M059J (cell line): ENCODE measurements at regions not wholly inside any gene's neighbourhood (a gene's known extent, or its start where the extent isn't known, plus 50 kb on each side); places are given as distances from the start of the nearest gene placed in this dataset.
"Not testable (repeated sequence)": the region's sequence is repeated elsewhere in the genome, so short reads cannot be mapped to it uniquely, and the experiment has no call there.

Experiments
- DNase-seq: peaks from one replicate; pipeline ENCODE4 v3.0.0-alpha.2; 2012; ENCODE audit warnings: low read depth

DNA sequence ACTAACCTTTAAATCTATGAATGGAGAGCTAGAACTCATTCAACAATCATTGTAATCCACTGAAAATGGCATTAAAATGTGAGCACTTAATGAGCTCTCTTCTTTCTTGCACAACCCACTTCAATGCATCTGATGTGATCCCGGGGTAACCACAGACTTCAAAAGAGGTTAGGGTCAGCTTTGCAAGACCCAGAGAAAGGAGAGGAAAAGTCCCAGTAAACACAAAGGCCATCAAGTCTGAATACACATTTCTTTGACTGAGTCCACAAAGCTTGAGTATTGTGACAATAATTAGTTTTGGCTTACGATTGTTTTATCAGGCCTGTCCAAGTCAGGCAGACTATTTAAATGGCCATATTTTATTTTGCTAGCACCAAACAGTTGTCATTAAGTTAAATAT, 148.8 kb upstream of the ZNF608 start:
- no peak for DNase-seq

DNA sequence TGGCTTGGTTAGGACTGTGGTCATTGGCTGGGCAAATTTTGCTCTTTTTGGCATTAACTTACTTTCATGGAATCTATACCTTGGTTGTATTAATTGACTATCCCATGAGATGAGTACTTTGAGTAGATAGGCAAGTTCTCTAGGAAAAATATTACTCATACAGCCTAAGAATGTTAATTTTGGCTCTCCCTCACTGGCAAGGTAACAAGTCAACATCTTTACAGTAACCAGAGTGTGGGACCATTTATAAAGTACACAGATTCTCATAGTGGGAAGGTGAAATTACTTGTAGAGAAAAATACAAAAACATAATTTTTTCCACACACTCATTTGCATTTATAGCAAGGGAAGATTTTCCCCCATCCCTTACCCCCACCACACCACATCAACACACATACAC, 154.6 kb upstream of the ZNF608 start:
- no peak for DNase-seq

DNA sequence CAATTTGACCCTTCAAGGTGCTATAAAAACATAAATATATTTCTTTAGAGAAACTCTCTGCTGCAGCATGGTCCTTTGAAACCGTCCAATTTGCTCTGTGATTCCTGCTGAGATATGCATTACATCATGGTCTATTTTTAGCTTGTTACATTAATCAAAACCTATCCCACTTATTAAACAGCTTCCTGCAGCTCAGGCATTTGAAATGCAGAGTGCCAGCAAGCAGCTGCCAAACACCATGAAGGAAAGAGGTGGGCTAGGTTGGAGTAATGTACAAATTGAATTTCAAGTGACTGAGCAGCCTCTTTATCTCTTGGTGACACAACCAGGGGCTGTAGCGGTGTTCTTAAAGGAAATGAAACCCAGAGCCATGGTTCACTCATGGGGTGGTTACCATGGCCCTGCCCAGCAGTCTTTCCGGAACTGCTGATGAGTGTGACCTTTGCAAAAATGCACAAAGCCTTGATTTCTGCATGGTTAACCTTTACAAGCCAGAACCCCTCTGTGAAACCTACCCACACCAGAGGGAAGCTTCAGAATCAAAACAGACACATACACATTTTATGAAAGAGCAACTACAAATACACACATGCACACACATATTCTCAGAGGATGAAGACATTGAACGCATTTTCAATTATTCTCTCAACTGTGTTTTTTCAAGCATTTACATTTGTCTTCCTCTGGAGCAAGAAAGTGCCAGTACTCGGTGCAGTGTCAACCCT, 155.8 kb upstream of the ZNF608 start:
- peak; percentile 73 for DNase-seq

DNA sequence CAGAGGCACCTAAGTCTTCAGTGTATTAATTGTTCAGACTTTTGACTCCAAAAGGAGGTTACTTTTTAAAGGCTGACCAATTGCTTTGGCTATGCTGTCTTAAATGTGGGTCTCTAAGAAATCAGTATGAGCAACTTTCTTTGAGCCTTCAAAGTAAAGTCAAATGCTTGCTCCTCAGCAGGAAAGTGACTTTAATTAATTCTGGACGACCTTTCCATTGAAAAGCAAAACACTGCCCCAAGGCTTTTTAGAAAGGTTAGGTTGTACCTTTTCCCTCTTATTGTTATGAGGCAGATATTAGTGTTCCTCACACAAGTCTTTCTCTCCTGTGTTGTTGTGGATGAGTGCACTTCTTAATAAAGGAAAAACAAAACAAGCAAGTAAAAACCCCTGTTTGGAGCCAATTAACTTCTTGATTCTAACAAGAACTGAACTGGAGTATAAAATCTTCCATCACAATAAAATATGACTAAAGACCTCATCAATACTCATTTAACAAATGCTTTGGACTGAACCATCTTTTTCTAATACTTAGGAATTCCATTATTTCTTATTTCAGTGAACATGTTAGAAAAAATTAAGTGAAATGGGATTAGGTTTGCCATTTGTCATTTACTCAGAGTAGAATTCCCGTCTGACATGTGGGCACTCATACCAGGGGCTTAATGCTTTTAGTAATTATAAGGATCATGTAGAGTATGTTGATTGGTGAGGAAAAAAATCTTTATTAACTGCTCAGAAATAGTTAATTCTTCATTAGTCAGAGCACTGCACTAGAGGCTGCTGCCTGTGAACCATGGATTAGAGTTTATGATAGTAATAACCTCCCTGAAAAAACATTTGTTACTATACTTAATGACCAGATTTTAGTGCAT, 159.1 kb upstream of the ZNF608 start:
- no peak for DNase-seq

DNA sequence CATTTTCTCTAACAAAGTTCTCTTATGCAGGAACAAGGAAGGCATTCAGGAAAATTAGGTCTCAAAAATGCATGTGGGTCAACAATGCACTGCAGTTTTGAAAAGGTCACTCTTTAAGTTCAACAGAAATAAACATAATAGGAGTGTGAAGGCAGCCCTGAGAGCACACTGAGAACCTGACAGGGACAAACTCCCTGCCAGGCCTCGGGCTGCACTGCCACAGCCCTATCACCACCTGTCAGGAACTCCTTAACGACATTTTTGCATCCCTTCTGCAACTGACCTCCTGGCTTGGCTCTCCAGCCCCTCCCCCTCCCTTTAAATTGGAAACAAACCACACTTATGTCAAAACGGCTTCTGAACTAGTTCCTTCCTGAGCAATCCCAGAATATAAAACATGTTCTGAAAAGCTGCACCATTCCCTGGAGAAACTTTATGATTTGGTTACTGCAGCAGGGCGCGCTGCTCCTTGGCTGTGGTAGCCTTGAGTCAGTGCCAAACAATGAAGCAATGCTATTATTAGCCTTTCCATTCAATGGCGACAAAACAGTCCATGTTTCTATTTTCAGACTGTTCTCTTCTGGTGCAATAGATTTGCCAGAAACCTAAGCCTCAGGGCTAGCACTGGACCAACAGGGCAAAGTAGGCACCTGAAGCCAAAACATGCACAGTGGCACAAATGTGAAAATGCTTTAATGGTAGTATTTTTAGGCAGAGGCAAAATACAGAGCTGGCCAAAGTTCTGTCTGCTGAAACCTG, 160.1 kb upstream of the ZNF608 start:
- peak; percentile 83 for DNase-seq

DNA sequence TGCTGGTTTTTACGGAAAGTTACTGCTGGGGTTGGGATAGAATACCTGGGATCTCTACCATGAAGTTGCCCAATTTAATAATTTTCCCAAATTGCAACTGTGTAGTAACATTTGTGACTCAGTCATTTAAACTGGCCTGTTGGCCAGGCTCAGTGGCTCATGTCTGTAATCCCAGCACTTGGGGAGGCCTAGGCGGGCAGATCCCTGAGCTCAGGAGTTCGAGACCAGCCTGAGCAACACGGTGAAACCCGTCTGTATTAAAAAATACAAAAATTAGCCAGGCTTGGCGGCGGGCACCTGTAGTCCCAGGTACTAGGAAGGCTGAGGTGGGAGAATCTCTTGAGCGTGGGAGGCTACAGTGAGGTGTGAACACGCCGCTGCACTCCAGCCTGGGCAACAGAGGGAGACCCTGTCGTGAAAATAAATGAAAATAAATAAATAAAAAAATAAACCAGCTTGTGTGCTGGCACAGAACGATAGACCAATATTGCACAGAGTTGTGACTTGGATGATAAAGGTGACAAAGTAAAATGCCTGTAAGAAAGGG, 160.7 kb upstream of the ZNF608 start:
- DNase-seq = no peak

DNA sequence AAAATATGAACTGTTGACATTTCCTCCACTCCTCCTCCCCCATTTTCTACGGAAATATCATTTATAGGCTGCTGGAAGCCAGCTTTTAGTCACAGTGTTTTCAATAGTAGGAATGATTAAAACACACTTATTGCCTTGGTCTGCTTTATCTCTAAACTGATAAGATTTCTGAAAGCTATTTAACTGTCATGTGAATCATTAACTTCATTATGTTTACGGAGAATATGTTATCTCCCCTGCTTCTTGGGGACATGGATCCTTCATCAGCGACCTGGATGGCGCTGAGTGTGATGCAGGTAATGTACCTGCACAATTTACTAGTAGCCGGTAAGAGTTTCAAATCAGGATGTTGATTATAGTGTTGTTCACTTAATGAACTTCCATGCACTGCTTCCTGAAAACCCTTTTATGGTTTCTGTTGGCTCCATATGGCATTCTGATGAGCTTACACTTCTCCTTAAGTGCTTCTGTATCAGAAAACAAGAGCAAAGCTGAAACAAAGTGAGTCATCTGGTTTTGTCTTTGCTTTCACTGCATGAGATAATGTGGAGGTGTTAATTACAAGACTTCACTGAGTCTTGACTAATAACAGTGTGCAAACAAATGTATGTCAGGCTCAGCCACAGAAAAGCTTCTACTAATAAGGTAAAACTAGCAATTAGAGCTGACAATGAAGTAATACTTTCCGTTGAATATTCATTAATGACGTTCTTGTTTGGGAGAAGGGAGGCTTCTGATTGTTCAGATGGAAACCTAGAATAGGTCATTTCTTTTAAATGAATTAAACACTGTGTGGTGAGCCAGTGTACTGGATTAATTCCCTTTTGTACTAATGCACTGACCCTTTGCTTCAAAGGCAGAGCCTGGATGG, 162.4 kb upstream of the ZNF608 start:
- peak; percentile 16 for DNase-seq

DNA sequence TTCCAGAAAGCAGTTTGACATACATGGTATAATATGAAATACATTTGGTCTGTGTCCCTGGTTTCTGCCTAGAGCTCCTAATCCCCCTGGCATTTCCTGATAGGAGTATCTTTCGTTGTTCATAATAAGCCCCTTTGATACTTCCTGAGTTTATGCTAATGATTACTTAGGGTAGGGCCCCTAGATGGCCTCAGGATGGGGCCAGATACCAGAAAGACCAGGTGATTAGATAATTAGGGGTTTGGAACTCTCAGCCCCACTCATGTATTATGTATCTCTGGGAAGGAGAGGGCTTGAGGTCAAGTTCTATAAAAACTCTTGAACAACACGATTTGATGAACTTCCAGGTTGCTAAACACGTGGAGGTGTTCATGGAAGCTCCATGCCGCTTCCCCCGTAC, 163.3 kb upstream of the ZNF608 start:
- no peak for DNase-seq

DNA sequence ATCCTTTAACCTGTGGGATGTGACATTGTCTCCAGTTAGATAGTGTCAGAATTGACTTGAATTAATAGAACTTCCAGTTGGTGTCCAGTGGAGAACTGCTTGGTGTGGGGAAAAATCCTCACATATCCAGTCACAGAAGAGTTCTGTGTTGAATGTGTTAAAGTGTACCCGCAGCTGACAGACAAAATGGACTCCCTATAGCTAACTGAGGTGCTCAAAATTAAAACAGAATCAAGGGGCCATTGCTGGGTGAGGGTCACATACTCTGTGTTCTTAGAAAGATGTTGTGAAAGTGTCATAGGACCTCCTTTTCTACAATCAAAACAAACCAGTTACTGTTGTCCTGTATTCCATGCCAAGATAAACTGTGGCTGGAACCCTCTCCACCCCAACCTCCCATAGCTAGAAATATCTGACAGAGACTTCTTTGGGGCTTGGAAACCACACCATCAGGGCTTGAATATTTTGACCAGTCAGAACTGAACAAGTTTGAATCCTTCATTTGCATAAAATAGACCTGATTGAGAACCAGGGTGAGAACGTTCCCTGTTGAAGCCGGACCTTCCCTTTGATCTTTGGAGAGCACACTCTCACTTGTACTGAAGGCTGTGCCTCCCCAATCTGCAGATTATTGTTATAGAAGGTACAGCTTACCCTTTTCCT, 164.0 kb upstream of the ZNF608 start:
- DNase-seq = no peak

DNA sequence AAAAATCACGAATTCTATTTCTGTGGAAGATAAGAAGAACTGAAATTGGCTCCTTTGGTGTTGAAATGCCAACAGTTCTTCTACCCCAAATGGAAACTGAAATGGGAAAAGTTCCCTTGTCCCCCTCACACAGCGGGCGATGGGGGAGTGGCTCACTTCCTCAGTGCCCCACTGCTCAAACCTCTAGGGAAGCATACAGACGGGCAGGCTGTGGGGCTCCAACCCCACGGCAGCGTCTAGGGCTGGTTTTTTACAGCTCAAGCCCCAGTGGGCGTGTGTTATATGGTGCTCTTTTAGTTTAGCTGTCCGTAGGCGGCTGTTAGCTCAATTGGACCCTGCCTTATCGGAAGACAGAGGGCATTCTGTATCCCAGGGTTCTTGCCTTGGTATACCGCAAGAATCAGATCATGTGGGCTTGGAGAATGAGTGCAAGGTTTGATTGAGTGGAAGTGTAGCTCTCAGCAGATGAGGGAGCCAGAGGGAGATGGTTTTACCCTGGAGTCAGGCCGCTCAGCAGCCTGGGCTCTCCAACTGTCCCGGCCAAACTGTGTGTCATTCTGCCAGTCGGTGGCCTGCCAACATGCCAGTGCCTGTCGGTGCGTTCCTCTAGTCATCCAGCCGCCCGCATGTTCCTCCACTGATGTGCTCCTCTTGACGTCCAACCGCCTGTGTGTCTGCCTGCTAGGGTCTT, 166.3 kb upstream of the ZNF608 start:
- DNase-seq = no peak

DNA sequence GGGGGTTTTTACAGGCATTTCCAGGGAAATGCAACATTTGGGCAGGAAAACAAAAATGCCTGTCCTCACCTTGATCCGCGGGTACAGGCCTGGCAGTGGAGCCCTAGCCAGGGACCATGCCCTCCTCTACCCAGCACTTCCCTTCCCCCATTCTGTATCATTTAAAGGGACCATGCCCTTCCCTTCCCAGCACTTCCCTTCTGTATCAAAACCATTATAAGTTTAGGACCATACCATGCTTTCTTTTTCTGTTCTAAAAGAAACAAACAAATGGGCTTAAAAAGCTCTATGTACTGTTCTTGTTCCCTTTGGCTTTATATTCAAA, 166.9 kb upstream of the ZNF608 start:
- no peak for DNase-seq

DNA sequence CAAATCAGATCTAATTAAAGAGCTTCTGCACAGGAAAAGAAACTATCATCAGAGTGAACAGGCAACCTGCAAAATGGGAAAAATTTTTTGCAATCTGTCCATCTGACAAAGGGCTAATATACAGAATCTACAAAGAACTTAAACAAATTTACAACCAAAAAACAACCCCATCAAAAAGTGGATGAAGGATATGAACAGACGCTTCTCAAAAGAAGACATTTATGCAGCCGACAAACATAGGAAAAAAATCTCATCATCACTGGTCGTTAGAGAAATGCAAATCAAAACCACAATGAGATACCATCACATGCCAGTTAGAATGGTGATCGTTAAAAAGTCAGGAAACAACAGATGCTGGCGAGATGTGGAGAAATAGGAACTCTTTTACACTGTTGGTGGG, 169.9 kb upstream of the ZNF608 start:
- not testable (repeated sequence) for DNase-seq

DNA sequence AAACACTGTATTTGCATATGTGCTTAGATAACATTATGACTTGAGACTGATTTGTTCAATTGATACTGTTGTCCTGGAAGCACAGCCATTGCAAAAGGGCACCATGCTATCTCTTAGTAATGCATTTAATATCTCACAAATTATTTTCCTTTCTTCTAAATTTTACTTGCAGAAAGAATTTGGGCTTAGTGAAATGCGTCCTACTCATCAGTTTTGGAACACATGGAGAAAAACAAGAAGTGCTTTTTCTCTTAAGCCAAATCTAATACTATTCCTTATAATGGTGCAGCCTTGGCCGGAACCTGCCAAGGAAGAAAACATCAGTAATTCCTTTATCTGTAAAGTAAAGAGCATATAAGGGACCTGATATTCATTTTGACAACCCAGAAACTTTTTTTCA, 172.2 kb upstream of the ZNF608 start:
- no peak for DNase-seq

DNA sequence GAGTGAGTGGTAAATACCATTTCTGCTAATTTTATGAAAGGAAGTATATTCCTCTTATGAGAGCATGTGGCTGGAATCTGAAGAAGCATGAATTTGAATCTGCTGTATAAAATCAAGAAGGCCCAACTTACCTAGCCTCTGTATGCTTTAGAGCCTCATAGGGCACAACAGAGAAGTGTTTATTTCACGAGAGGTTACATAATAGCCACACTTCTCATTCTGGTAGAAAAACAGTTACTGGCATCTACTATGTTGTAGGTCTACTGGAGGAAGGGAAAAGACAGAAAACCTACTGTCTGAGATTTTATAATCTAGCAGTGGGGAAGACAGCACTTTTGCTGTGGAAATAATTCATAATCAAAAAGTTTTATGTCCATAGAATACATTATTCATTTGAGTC, 172.6 kb upstream of the ZNF608 start:
- no peak for DNase-seq

DNA sequence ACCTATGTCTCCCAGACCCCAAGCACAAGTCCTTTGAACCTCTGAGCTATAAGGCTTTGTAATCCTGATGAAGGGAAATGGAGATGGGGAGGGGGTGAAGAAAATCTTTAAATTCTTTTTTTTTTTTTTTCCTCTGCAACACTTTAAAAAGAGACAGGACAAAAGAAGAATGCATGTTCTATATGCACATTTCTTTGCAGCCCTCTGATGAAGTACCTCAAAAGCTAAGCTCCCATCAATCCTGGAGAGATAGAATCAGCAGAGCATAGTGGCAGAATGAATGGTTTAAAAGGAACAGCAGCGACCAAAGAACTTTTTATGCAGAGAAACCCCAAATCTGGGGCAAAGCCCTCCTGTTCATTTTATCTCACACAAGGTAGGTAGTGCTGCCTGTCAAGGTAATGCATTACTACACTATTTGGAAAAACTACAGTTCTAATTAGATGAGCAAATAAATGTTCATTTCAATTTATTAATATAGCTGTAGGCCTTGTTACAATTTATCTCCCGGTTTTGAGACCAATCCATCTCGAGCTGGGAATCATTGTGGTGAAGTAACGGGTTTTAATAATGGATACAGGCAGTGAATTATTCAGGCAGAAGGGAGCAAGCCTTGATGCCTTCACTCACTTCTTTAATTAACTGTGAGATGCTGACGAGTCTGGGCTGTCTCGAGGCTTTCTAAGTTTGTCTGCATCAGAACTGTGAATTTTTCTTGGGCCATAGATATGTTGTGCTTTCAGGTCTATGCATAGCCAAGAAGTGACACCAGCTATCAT, 173.5 kb upstream of the ZNF608 start:
- DNase-seq = no peak

DNA sequence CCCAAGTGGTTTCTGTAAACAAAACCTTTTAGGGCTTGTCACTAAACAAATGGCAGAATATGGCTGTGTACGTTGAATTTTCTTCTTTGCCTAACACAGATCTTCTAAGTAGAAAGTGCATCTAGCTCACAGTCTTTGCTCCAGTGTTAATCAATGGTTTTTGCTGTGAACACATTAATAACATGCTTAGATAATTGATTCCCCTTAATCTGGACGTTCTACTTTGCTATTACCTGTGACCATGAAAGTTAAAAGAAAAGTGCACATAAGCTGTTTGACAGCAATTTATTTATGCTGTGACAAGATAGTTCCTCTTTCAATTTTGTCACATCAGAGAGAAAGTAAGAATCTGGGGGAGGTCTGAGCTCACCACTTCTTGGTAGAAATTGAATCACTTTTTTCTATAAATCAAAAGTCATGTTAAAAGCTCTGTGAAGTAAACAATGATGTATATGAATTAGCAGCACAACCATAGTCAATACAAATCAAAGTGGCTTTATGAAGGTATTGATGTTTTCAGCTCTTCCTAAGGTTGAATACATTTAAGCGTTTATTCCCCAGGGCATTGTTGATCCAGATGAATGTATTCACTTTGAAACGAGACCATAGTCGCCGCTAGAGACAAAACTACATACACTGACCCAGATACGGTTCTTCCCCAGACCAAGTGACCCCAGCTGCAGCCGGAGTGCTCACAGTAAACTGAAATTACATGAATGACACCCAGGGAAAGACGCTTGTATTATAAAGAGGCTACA, 174.6 kb upstream of the ZNF608 start:
- DNase-seq = no peak

DNA sequence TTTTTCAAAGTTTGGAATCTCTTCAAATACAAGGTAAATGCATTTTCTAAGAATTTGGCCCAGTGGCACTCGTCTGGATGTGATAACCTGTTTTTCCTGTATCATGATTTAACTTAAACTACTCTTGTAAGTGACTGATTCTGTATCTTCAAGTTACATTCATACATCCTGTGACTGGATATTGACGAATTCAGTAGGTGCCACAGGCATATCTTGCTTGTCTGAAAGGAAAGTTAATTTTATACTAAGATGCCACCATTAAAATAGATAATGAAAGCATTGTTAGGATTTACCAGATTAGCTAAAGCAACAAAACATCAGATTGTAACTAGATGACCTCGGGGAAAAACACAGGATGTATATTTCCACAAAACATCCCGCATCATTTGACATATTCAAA, 175.3 kb upstream of the ZNF608 start:
- DNase-seq = no peak

DNA sequence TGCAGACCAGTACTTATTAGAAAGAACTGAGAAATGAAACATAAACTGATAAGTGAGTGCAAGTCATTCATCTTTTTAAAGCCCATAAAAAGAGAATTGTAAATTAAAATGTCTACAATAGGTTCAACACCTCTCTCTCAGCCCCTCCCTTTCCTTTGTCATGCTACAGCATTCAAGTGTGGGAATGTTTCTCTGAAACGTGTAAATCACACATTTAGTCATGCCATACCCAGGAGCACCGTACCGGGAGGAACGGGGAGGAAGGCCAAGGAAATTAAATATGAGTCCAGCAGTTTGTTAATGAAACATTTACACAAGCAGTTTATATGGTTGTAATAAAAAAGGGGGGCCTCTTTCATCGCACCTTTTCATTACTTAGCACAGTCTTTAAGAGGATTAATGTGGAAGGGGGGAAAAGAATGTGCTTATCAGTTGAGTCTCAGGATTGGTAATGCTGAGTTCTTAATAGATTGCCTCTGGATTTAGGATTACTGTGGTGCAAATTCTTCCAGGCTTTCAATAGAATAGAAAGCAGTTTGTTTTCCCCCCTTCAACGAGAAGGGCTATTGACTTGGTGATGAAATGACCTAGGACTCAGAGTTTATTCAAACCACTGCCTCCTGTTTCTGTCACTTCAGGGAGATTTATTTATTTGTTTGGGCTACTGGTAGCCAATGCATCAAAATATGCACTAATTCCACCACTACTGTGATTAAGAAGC, 176.0 kb upstream of the ZNF608 start:
- no peak for DNase-seq
